PC-9 (cell line): ENCODE measurements at regions not wholly inside any gene's neighbourhood (a gene's known extent, or its start where the extent isn't known, plus 50 kb on each side); places are given as distances from the start of the nearest gene placed in this dataset.
A peak's percentile ranks its signal among the peaks of the same experiment; 100 is the strongest.
"Not testable (repeated sequence)": the region's sequence is repeated elsewhere in the genome, so short reads cannot be mapped to it uniquely, and the experiment has no call there.

Source experiments
- BruUV-seq: library from RNA; stranded (reverse); fragments of 400-500 nt; replicated peaks from 2 replicates; lab custom pipeline; 2021; lab: Mats Ljungman, UMichigan
- CTCF ChIA-PET: fragments of 300-600 bp; sonication (Branson Sonifier 250); formaldehyde crosslinking; loops from one replicate; lab custom pipeline; 2022; ENCODE audit warnings: antibody characterized with exemption; lab: Charles Lee
- POLR2A ChIA-PET: fragments of 300-600 bp; sonication (Branson Sonifier 250); formaldehyde crosslinking; loops from one replicate; lab custom pipeline; 2022; ENCODE audit warnings: antibody characterized with exemption; ENCODE audit not compliant: unreplicated experiment; lab: Charles Lee
- DNase-seq, 2 experiments: peaks; one replicate each; pipeline versions ENCODE4 v3.0.0 to v3.0.0-alpha.2; 2015 to 2022; ENCODE audit warnings: mixed read lengths in 1 of 2
- H2AFZ ChIP-seq: fragments of 200-600 bp; sonication (generic); 2 replicates; pipeline ENCODE4 v1.8.1; 2017; ENCODE audit warnings: antibody characterized with exemption
- H3F3A ChIP-seq: fragments of 200-600 bp; sonication (generic); 2 replicates; pipeline ENCODE4 v1.8.1; 2017; ENCODE audit warnings: antibody characterized with exemption, mild to moderate bottlenecking, low read depth; ENCODE audit not compliant: insufficient read depth
- H3K27ac ChIP-seq: fragments of 200-600 bp; sonication (generic); 2 replicates; pipeline ENCODE4 v1.6.1; 2016; ENCODE audit warnings: mixed run types
- H3K27me3 ChIP-seq: fragments of 200-600 bp; sonication (generic); 2 replicates; pipeline ENCODE4 v1.6.1; 2016; ENCODE audit warnings: low read depth, mixed run types; ENCODE audit not compliant: insufficient read depth
- H3K36me3 ChIP-seq: fragments of 200-600 bp; sonication (generic); 2 replicates; pipeline ENCODE4 v1.6.1; 2016; ENCODE audit warnings: low read depth, mixed run types
- H3K4me1 ChIP-seq: fragments of 200-600 bp; sonication (generic); replicated peaks from 2 replicates; pipeline ENCODE4 v1.6.1; 2016; ENCODE audit warnings: mixed run types; ENCODE audit not compliant: insufficient read depth
- H3K4me2 ChIP-seq: fragments of 200-600 bp; sonication (generic); 2 replicates; pipeline ENCODE4 v1.6.1; 2017; ENCODE audit warnings: mixed run types
- H3K4me3 ChIP-seq: fragments of 200-600 bp; sonication (generic); 2 replicates; pipeline ENCODE4 v1.6.1; 2016; ENCODE audit warnings: mixed run types
- H3K79me2 ChIP-seq: fragments of 200-600 bp; sonication (generic); 2 replicates; pipeline ENCODE4 v1.6.1; 2017; ENCODE audit warnings: low read depth, mixed run types
- H3K9me2 ChIP-seq: fragments of 200-600 bp; sonication (generic); 2 replicates; pipeline ENCODE4 v1.8.1; 2017; ENCODE audit warnings: mild to moderate bottlenecking; ENCODE audit not compliant: insufficient read depth
- H3K9me3 ChIP-seq: fragments of 200-600 bp; sonication (generic); 2 replicates; pipeline ENCODE4 v1.8.1; 2016; ENCODE audit warnings: low read depth; ENCODE audit not compliant: insufficient read depth
- H4K20me1 ChIP-seq: fragments of 200-600 bp; sonication (generic); 2 replicates; pipeline ENCODE4 v1.8.1; 2017; ENCODE audit not compliant: insufficient read depth
- EZH2 ChIP-seq: fragments of 200-600 bp; sonication (generic); IDR thresholded peaks from 2 replicates; pipeline ENCODE4 v1.8.0; 2017; ENCODE audit warnings: antibody characterized with exemption, low read depth
- intact Hi-C: fragments of 100-400 bp; cut with micrococcal nuclease; formaldehyde crosslinking; loops from one replicate; pipeline ENCODE4 v1.10.0; 2022; ENCODE audit not compliant: unreplicated experiment
- TF ChIP-seq, protein P1 (sequence below): fragments of 200-600 bp; sonication (generic); conservative IDR thresholded peaks from 2 replicates; pipeline ENCODE4 v1.6.1; 2017; ENCODE audit warnings: mixed run types, antibody characterized with exemption, mild to moderate bottlenecking, moderate library complexity

- Histone ChIP-seq H3K27me3 (peaks cover 5% of the 10 kb centered on the region; the same call in 1 of the 2 replicates), H3K4me1 (no peaks in the 10 kb centered on the region), H3K9me2 (no peaks in the 10 kb centered on the region), H3K4me3 (no peak overlapping the region), H3K36me3 (no peaks in the 10 kb centered on the region), H3K4me2 (no peak overlapping the region), H3K9me3 (no peaks in the 10 kb centered on the region), H3K79me2 (no peaks in the 10 kb centered on the region), H3F3A (no peaks in the 10 kb centered on the region), H2AFZ (no peak overlapping the region), H3K27ac (no peak overlapping the region), H4K20me1 (no peaks in the 10 kb centered on the region)
- CTCF ChIA-PET, result no interaction called here
- intact Hi-C loops, result no loop called here
- POLR2A ChIA-PET, result no interaction called here
- no TSS peak for BruUV-seq
- peak; percentile 38 to 43 for DNase-seq
- TF ChIP-seq EZH2, result no peak
- TF ChIP-seq, protein P1, sequence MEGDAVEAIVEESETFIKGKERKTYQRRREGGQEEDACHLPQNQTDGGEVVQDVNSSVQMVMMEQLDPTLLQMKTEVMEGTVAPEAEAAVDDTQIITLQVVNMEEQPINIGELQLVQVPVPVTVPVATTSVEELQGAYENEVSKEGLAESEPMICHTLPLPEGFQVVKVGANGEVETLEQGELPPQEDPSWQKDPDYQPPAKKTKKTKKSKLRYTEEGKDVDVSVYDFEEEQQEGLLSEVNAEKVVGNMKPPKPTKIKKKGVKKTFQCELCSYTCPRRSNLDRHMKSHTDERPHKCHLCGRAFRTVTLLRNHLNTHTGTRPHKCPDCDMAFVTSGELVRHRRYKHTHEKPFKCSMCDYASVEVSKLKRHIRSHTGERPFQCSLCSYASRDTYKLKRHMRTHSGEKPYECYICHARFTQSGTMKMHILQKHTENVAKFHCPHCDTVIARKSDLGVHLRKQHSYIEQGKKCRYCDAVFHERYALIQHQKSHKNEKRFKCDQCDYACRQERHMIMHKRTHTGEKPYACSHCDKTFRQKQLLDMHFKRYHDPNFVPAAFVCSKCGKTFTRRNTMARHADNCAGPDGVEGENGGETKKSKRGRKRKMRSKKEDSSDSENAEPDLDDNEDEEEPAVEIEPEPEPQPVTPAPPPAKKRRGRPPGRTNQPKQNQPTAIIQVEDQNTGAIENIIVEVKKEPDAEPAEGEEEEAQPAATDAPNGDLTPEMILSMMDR, result peak; percentile 78
These were observed 846.7 kb downstream of the TMEM121 start for GRCh38 chr14:106372870-106373652.

DNA sequence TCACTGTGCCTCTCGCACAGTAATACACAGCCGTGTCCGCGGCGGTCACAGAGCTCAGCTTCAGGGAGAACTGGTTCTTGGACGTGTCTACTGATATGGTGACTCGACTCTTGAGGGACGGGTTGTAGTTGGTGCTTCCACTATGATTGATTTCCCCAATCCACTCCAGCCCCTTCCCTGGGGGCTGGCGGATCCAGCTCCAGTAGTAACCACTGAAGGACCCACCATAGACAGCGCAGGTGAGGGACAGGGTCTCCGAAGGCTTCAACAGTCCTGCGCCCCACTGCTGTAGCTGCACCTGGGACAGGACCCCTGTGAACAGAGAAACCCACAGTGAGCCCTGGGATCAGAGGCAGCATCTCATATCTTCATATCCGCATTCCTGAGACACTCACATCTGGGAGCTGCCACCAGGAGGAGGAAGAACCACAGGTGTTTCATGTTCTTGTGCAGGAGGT is 847.3 kb downstream of the TMEM121 start:
- H3K4me2 ChIP-seq, H4K20me1 ChIP-seq, H3F3A ChIP-seq, H3K36me3 ChIP-seq, POLR2A ChIA-PET, BruUV-seq, H3K9me2 ChIP-seq, H2AFZ ChIP-seq, intact Hi-C loops, H3K27ac ChIP-seq, DNase-seq, H3K27me3 ChIP-seq, CTCF ChIA-PET, H3K79me2 ChIP-seq, H3K4me1 ChIP-seq, H3K9me3 ChIP-seq, H3K4me3 ChIP-seq: not testable (repeated sequence)
- TF ChIP-seq, protein P1, result peak; percentile 53

DNA sequence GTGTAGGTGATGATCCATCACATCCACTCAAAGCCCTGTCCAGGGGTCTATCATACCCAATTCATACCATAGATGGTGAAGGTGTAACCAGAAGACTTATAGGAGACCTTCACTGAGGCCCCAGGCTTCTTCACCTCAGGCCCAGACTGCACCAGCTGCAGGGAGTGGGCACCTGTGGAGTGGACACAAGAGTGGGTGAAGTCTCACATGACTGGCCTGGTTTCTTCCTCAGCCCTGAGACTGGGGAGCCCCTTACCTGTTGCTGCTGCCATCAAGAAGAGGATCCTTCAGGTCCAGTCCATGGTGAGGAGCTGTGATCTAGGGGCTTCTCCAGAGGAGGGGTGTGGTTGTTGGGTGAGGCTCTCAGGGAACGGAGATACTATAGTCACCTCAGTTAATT is 851.0 kb downstream of the TMEM121 start:
- ChIA-PET POLR2A (no interaction called here), CTCF (no interaction called here)
- no peak overlapping the region for H2AFZ ChIP-seq
- intact Hi-C loops, result no loop called here
- H3F3A ChIP-seq, result no peaks in the 10 kb centered on the region
- no peaks in the 10 kb centered on the region for H3K9me3 ChIP-seq
- no peaks in the 10 kb centered on the region for H3K9me2 ChIP-seq
- peaks cover 5% of the 10 kb centered on the region; the same call in 1 of the 2 replicates for H3K27me3 ChIP-seq
- H3K4me2 ChIP-seq, result no peak overlapping the region
- no peak overlapping the region for H3K4me3 ChIP-seq
- H3K79me2 ChIP-seq, result no peaks in the 10 kb centered on the region
- no peaks in the 10 kb centered on the region for H4K20me1 ChIP-seq
- H3K27ac ChIP-seq, result no peak overlapping the region
- TF ChIP-seq, protein P1, result no peak
- no peak for TF ChIP-seq EZH2
- no peak for DNase-seq
- no peaks in the 10 kb centered on the region for H3K4me1 ChIP-seq
- H3K36me3 ChIP-seq, result no peaks in the 10 kb centered on the region
- BruUV-seq, result no TSS peak
